Inferior parietal cortex (tissue), 1 donor: ENCODE measurements at regions not wholly inside any gene's neighbourhood (a gene's known extent, or its start where the extent isn't known, plus 50 kb on each side); places are given as distances from the start of the nearest gene placed in this dataset.
"Not testable (repeated sequence)": the region's sequence is repeated elsewhere in the genome, so short reads cannot be mapped to it uniquely, and the experiment has no call there.

Experiments
- DNase-seq: peaks from one replicate; pipeline ENCODE4 v3.0.0-alpha.2; 2016; ENCODE audit errors: extremely low spot score

- DNase-seq: not testable (repeated sequence)
Observed at GRCh38 chr7:15054304-15054703, 151.8 kb upstream of the DGKB start.

GRCh38 chr7:15049157-15049556 is 146.6 kb upstream of the DGKB start:
- DNase-seq: no peak

GRCh38 chr7:15046861-15047260 is 144.3 kb upstream of the DGKB start:
- DNase-seq: no peak

GRCh38 chr7:15043931-15044330 is 141.4 kb upstream of the DGKB start:
- DNase-seq: no peak

GRCh38 chr7:15042285-15043065 is 139.9 kb upstream of the DGKB start:
- DNase-seq: no peak

GRCh38 chr7:15041226-15041625 is 138.7 kb upstream of the DGKB start:
- no peak for DNase-seq

DNA sequence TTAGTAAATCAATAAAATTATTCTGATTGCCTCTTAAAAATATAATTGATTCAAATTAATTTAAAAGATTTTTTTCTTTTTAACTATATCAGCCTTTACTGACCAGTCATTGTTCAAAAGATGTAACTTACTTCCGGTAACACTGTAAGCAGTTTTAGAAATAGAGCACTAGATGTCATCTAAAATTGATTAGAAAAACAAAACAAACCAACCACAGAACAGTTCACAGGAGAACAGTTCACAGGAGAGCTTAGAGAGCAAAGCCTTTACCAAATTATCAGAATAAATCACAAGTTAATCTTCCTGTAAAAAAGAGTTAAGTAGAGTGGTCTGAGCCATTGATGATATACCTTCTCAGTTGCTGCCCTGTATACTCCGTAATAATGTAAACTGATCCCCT is 133.3 kb upstream of the DGKB start:
- no peak for DNase-seq

DNA sequence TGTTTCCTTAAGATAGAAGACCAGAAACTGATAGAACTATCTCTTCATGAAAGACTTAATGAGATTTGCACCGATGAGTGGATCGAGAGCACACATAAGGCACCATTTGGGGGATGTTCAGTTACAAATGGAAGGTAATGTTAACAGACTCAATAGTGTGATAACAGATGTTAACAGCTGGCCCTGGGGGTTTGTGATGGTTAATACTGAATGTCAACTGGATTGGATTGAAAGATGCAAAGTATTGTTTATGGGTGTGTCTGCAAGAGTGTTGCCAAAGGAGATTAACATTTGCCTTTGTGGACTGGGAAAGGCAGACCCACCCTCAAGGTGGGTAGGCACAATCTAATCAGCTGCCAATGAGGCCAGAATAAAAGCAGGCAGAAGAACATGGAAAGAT is 130.5 kb upstream of the DGKB start:
- DNase-seq: no peak

- DNase-seq: no peak
Observed at GRCh38 chr7:15018981-15019380, 116.4 kb upstream of the DGKB start.

- peak; percentile 5 for DNase-seq
Observed at GRCh38 chr7:15016766-15017165, 114.2 kb upstream of the DGKB start.

GRCh38 chr7:15016315-15016667 is 113.7 kb upstream of the DGKB start:
- no peak for DNase-seq

DNA sequence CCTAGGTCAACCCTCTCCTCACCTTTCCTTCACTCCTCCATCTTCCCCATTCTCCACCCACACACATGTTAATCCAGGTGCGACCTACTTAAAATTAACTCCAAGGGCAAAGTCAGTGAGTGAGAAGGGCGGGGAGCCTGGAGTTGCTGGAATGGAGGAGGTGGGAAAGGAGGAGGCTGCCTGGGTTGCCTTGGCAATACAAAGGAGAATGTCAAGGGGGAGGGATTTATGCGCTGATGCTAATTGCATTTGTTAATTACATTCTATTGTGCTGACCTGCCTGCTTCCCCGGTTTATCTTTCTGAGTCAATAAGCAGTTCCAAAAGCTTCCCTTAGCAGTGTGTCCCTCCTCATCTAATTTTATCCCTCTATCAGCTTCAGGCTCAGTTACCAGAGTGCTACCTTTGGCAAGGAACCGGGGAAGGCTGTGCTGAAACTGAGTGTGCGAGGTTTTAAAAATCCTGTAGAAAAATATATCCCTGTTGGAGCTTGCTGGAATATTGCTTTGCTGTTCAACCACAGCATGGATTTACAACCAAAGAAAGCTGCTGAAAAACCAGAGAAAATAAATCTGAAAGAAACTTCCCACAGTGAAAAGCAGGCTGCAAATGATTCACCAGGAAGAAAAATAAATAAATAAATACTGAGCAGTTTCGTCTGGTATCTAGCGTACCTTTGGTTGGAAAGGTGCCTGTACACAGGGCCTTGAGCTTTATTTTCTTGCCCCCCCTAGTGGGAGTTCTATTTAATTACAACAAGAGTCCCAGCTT is 113.2 kb upstream of the DGKB start:
- DNase-seq: peak; percentile 83

- no peak for DNase-seq
Observed at GRCh38 chr7:15012135-15012534, 109.6 kb upstream of the DGKB start.

DNA sequence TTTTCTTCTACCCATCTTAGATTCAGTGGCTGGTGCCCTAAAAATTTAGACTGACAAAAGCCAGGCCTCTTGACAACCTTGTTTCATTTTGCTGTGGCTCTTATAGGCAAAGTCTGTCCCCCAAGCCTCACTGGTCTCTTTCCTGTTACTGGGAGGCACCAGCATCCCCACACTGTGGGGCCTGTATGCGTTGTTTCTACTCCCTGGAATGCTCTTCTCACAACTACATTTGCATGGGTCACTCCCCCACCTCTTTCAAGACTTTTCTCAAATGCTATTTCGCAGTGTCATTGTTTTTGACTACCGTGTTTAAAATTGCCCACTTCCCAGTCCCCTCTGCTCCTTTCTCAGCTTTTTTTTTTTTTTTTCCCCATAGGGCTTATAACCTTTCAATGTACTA is 108.7 kb upstream of the DGKB start:
- no peak for DNase-seq

DNA sequence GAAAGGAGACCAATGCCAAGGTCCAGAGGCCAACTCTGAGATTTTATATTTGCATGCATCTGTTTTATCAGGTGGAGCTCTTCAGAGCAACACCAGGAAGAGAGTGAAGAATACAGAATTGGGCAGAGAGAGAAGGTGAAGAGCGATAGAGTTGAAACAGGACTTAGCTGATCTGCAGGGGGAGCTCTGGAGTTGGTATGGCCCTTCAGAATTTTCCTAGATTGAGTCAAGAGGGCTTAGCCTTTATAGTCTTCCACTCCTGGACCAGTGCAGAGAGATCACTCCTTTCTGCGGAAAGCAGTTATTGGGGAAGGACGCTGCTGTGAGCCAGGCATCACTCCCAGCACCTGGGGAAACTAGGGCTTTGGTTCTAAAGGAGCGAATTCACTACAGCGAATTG is 105.0 kb upstream of the DGKB start:
- no peak for DNase-seq

- no peak for DNase-seq
Observed at GRCh38 chr7:15005672-15006071, 103.1 kb upstream of the DGKB start.

- DNase-seq: no peak
Observed at GRCh38 chr7:15000157-15000556, 97.6 kb upstream of the DGKB start.

DNA sequence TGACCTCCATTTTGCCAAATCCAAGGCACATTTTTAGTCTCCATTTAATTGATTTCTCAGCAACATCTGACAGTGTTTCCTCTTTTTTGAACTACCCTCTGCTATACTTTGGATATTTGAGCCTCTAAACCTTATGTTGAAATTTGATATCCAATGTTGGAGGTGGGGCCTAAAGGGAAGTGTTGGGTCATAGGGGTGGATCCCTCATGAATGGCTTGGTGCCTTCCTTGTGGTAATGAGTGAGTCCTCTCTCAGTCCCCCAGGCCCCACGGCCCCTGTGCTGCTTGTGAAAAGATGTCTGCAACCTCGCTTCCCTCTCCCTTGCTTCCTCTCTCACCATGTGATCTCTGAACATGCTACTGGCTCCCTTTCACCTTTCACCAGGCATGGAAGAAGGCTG is 96.8 kb upstream of the DGKB start:
- no peak for DNase-seq

DNA sequence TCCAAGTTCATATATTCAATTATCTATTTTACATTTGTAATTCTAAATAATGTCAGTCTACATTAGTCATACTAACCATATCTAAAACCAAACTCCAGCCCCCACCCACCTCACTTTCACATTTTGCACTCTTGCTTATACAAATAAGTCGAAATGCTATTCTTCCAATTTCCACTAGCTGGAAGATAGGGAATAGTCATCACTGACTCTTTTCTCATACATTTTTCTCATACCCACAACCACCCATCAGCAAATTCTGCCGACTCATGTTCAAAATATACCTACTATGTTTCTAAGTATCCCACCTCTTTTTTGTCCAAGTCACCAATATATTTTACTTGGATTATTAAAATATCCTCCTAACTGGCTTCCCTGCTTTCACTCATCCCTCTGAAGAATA is 93.2 kb upstream of the DGKB start:
- DNase-seq: no peak

- DNase-seq: no peak
Observed at GRCh38 chr7:14988941-14989340, 86.4 kb upstream of the DGKB start.

DNA sequence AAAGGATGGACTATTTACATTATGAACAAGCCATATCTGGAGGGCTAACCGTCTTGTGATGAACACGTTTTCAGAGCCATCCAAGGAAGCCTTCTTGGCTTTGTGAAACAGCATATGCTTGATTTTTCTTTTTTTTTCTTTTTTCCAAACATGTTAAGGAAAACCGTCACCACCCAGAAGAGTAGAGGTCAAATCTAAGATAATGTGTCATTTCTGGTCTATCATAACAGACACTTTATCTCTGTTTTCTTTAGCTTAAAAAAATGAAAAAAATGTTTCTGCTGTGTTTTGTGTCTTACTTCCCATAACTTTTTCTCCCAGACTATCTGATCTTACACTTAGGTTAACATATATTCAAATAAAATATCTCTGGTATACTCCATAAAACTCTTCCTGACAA is 76.1 kb upstream of the DGKB start:
- DNase-seq: no peak

- DNase-seq: no peak
Observed at GRCh38 chr7:14974688-14975087, 72.1 kb upstream of the DGKB start.

DNA sequence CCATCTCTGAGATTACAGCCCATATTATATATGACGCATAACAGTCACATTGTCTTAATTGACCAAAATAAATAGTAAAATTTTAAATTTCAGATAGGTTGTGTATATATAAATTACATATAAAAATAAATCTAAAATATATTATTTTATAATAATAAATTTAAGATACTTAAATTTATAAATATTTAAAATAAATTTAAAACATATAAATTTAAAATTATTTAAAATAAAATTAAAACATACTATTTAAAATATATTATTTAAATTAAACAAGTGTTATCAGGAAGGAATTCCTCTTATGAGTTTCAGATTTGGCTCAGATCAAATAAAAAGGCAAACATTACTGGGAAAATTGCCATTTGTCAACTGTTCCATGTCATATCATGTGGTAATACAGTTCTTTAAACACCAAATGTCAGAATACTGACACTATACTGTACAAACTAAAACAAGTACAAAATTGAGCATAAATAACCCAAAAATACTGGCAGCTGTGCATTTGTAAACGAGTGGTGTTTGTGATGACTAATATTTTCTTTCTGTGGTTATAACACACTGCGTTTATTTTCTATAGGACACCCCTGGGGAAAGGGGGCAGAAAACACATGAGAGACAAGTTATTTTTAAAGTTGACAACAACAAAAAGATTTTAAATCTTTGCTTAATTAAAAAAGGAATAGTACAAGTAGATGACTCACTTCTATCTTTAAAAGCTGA is 71.3 kb upstream of the DGKB start:
- DNase-seq: no peak
